Osteoblast (primary cell): ENCODE measurements at regions not wholly inside any gene's neighbourhood (a gene's known extent, or its start where the extent isn't known, plus 50 kb on each side); places are given as distances from the start of the nearest gene placed in this dataset.

ENCODE experiments used
- DNase-seq: peaks from one replicate; pipeline ENCODE4 v3.0.0; 2011; ENCODE audit warnings: low spot score, mixed read lengths; ENCODE audit not compliant: insufficient read length; ENCODE audit errors: missing footprints
- H2AFZ ChIP-seq: 2 replicates; pipeline ENCODE4 v1.6.0; 2011; ENCODE audit warnings: mild to moderate bottlenecking, low read length
- H3K27ac ChIP-seq: 2 replicates; pipeline ENCODE4 v1.5.1; 2011; ENCODE audit warnings: mild to moderate bottlenecking, low read depth, low read length, moderate library complexity
- H3K27me3 ChIP-seq: 2 replicates; pipeline ENCODE4 v1.6.0; 2012; ENCODE audit warnings: mild to moderate bottlenecking, control low read depth, inconsistent platforms, low read length, moderate library complexity; ENCODE audit not compliant: insufficient read depth
- H3K36me3 ChIP-seq: 2 replicates; pipeline ENCODE4 v1.5.1; 2011; ENCODE audit warnings: mild to moderate bottlenecking, low read length, control low read depth, moderate library complexity; ENCODE audit not compliant: insufficient read depth
- H3K4me1 ChIP-seq: 2 replicates; pipeline ENCODE4 v1.5.1; 2011; ENCODE audit warnings: mild to moderate bottlenecking, low read length, control low read depth, moderate library complexity; ENCODE audit not compliant: insufficient read depth
- H3K4me2 ChIP-seq: 2 replicates; pipeline ENCODE4 v1.6.0; 2011; ENCODE audit warnings: mild to moderate bottlenecking, low read length; ENCODE audit not compliant: insufficient read depth
- H3K4me3 ChIP-seq: fragments of 200-600 bp; sonication (generic); 3 replicates; pipeline ENCODE4 v1.5.1; 2012; ENCODE audit warnings: mild to moderate bottlenecking, low read length, inconsistent platforms; ENCODE audit not compliant: insufficient read depth
- H3K79me2 ChIP-seq: 2 replicates; pipeline ENCODE4 v1.6.0; 2012; ENCODE audit warnings: mild to moderate bottlenecking, low read length, control low read depth, inconsistent platforms; ENCODE audit not compliant: insufficient read depth
- H3K9me3 ChIP-seq: 2 replicates; pipeline ENCODE4 v1.5.1; 2011; ENCODE audit warnings: low read depth, low read length, control low read depth
- H4K20me1 ChIP-seq: 2 replicates; pipeline ENCODE4 v1.6.0; 2012; ENCODE audit warnings: mild to moderate bottlenecking, low read length, control low read depth; ENCODE audit not compliant: insufficient read depth
- TF ChIP-seq, protein P1 (sequence below): IDR thresholded peaks from 2 replicates; pipeline ENCODE4 v1.5.1; 2011; ENCODE audit warnings: mild to moderate bottlenecking, low read depth, low read length, moderate library complexity; ENCODE audit errors: extremely low read depth

DNA sequence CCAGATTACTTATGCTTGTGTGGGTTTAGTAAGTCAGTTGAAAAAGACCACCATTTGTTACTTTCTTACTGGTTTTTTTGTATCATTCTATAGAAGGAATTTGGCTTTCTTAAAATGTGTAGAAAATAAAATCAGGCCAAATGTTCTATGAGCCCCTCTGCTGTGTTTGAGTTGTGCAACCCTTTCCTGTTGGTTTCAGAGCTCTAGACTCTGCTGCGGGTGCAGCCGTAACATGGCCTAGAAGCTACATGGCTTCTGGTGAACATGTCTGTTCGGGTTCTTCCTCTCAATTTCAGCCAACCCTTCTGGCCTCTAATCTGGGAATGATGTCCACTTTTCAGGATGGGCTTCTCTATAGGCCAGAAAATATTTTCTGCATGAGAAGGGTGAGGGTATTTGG lies 56.6 kb upstream of the RAB18 start:
- Histone ChIP-seq H3K4me2 (no peak overlapping the region), H2AFZ (no peak overlapping the region), H3K27ac (no peak overlapping the region), H3K4me3 (no peak overlapping the region), H3K4me1 (peaks cover 4% of the 10 kb centered on the region), H3K79me2 (no peaks in the 10 kb centered on the region), H3K27me3 (no peaks in the 10 kb centered on the region), H3K9me3 (no peaks in the 10 kb centered on the region), H3K36me3 (no peaks in the 10 kb centered on the region), H4K20me1 (no peaks in the 10 kb centered on the region)
- no peak for DNase-seq
- TF ChIP-seq, protein P1, sequence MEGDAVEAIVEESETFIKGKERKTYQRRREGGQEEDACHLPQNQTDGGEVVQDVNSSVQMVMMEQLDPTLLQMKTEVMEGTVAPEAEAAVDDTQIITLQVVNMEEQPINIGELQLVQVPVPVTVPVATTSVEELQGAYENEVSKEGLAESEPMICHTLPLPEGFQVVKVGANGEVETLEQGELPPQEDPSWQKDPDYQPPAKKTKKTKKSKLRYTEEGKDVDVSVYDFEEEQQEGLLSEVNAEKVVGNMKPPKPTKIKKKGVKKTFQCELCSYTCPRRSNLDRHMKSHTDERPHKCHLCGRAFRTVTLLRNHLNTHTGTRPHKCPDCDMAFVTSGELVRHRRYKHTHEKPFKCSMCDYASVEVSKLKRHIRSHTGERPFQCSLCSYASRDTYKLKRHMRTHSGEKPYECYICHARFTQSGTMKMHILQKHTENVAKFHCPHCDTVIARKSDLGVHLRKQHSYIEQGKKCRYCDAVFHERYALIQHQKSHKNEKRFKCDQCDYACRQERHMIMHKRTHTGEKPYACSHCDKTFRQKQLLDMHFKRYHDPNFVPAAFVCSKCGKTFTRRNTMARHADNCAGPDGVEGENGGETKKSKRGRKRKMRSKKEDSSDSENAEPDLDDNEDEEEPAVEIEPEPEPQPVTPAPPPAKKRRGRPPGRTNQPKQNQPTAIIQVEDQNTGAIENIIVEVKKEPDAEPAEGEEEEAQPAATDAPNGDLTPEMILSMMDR: no peak

DNA sequence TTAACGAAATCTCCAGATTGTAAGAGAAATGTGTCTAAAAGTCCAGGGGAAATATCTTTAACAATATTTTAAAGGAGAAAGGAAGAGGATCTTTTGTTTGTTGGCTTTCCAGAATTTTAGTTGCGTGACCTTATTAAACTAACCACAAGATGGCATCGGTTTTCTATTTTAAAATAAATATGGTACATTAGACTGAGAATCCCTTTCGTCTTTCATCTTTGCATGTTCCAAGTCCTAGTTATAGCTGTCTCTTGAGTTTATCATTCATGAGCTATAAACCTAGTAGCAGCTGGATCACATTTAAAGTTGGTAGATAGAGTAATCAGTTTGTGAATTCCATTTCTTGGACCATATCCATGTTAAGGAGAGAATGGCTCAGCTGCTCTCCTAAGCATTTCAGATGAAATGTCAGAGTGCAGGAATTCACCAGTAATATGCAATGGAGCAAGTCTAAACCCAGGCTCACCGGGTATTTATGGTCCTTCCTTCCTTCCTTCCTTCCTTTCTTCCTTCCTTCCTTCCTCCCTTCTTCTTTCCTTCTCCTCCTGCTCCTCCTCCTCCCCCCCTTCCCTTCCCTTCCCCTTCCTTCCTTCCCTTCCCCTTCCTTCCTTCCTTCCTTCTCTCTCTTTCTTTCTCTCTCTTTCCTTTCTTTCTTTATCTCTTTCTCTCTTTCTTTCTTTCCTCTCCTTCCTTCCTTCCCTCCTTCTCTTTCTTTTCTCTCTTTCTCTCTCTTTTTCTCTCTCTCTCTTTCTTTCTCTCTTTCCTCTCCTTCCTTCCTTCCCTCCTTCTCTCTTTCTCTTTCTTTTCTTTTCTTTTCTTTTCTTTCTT lies 57.8 kb upstream of the RAB18 start:
- no peak overlapping the region for H3K4me3 ChIP-seq

DNA sequence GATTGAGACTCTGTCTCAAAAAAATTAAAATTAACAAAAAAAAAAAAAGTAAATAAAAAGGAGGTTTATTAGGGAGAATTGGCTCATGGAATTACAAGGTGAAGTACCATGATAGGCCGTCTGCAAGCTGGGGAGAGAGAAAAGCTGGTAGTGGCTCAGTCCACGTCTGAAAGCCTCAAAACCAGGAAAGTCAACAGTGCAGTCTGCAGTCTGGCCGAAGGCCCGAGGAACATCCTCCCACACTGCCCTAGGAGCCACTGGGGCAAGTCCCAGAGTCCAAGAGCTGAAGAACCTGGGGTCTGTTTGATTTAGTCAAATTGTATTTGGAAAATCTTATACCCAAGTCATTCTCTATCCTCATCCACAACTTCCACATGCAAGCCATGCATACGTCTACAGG lies 59.0 kb upstream of the RAB18 start:
- DNase-seq: no peak
- TF ChIP-seq, protein P1: no peak
- H3K27ac ChIP-seq: no peak overlapping the region

More for the DNA sequence above, 57.8 kb upstream of the RAB18 start:
- H3K36me3 ChIP-seq: no peaks in the 10 kb centered on the region
- TF ChIP-seq, protein P1: peak; percentile 50
- peaks cover 4% of the 10 kb centered on the region for H3K4me1 ChIP-seq
- no peaks in the 10 kb centered on the region for H3K27me3 ChIP-seq
- no peaks in the 10 kb centered on the region for H3K79me2 ChIP-seq
- DNase-seq: peak; percentile 17
- no peaks in the 10 kb centered on the region for H3K9me3 ChIP-seq
- no peaks in the 10 kb centered on the region for H4K20me1 ChIP-seq
- H2AFZ ChIP-seq: peak overlapping the region; percentile 38
- no peak overlapping the region for H3K27ac ChIP-seq
- peak overlapping the region; percentile 53 for H3K4me2 ChIP-seq

DNA sequence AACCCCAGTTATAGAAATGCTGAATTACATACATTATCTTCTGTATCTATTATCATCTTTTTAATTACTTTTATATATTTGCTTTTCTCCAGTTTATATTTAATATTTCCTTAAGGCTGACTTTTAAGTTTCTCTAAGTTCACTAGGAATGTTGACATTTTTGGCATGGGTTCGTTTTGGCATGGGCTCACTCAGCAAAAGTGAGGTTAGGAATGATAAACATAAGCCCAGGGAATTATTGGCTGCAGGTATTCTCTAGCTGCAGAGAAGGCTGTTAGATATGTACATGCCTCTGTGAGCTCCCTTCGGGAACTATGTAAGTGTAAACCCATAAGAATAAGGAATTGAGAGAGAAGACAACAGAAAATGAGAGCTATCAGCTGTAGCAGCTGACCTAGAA lies 63.6 kb upstream of the RAB18 start:
- Histone ChIP-seq H3K27me3 (no peaks in the 10 kb centered on the region), H3K4me1 (no peaks in the 10 kb centered on the region), H3K4me3 (no peak overlapping the region), H4K20me1 (no peaks in the 10 kb centered on the region), H3K79me2 (no peaks in the 10 kb centered on the region), H2AFZ (no peak overlapping the region), H3K36me3 (no peaks in the 10 kb centered on the region), H3K27ac (no peak overlapping the region), H3K4me2 (no peak overlapping the region), H3K9me3 (no peaks in the 10 kb centered on the region)
- TF ChIP-seq, protein P1: no peak
- DNase-seq: no peak

More for the DNA sequence above, 59.0 kb upstream of the RAB18 start:
- no peaks in the 10 kb centered on the region for H3K79me2 ChIP-seq
- no peak overlapping the region for H3K4me3 ChIP-seq
- no peaks in the 10 kb centered on the region for H3K36me3 ChIP-seq
- peaks cover 4% of the 10 kb centered on the region for H3K4me1 ChIP-seq
- no peaks in the 10 kb centered on the region for H4K20me1 ChIP-seq
- no peak overlapping the region for H3K4me2 ChIP-seq
- no peaks in the 10 kb centered on the region for H3K9me3 ChIP-seq
- no peak overlapping the region for H2AFZ ChIP-seq
- no peaks in the 10 kb centered on the region for H3K27me3 ChIP-seq
